ENCODE measurements at regions not wholly inside any gene's neighbourhood (a gene's known extent, or its start where the extent isn't known, plus 50 kb on each side); places are given as distances from the start of the nearest gene placed in this dataset.

GRCh38 chr3:113084777-113085176, 94.0 kb downstream of the GTPBP8 start:
- no peak overlapping the region for H3K27ac ChIP-seq

DNA sequence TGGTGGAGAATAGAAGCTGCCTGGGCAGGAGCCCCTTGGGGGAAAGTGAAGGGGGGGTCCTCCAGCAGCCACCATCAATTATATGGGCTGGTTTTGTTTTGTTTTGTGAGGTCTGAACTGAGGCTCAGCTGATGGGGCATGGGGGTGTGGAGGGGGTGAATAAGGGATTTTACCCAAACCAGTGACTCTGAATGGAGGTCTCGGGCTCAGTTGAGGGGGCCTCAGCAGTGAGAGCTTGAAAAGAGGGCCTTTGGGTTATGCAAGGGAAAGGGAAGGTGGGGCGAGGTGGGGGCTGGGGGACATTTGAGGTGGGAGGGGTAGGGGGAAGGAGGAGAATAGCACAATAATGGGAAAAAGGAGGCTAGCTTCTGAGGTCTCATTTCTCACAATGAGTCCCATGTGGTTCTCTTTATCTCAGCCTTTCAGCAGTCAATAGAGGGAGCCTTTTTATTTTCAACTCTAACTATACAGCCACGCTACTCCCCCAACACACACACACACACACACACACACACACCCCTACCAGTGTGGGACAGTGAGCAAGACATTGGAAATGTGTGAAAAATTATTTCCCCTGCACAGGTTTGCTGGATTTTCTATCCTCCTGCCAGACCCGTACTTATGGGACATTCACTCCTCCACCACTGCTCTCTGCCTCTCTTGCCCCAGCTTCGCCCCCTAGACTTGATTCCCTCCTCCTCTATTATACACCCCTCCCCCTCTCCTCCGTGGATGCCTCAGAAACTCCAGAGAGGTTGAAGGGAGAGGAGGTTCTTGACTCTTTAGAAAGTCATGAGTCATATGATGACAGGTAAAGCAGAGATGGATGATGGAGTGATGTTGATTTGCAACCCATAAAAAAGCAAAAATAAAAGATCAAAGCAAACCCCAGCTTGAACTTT, 96.0 kb downstream of the GTPBP8 start:
- TF ChIP-seq, protein P1, sequence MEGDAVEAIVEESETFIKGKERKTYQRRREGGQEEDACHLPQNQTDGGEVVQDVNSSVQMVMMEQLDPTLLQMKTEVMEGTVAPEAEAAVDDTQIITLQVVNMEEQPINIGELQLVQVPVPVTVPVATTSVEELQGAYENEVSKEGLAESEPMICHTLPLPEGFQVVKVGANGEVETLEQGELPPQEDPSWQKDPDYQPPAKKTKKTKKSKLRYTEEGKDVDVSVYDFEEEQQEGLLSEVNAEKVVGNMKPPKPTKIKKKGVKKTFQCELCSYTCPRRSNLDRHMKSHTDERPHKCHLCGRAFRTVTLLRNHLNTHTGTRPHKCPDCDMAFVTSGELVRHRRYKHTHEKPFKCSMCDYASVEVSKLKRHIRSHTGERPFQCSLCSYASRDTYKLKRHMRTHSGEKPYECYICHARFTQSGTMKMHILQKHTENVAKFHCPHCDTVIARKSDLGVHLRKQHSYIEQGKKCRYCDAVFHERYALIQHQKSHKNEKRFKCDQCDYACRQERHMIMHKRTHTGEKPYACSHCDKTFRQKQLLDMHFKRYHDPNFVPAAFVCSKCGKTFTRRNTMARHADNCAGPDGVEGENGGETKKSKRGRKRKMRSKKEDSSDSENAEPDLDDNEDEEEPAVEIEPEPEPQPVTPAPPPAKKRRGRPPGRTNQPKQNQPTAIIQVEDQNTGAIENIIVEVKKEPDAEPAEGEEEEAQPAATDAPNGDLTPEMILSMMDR (conservative IDR thresholded peaks at IDR 0.05), result no peak
- H3K27ac ChIP-seq, result no peak overlapping the region

More at GRCh38 chr3:113084777-113085176, 94.0 kb downstream of the GTPBP8 start:
- TF ChIP-seq, protein P1 (conservative IDR thresholded peaks at IDR 0.05), result no peak

DNA sequence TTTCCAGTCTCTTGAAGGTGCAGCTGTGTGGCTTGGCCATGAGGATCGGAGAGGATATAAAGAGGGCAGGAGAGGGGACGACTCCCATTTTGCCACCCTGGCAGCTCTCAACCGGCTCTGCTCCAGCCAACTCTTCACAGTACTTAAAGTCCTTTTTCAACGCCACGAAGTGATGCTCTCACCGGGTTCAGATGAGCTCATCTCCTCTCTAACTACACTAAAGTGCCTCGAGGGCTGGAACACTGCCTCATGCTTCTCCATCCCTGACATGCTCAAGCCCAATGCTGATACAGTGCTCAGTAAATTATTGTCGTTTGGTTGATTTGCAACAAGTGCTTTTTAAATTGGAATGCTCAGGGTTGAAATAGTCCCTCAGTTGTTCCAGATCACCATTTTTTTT, 97.8 kb downstream of the GTPBP8 start:
- TF ChIP-seq, protein P1 (conservative IDR thresholded peaks at IDR 0.05), result no peak
- H3K27ac ChIP-seq, result no peak overlapping the region

- TF ChIP-seq, protein P1 (conservative IDR thresholded peaks at IDR 0.05), result no peak
- no peak overlapping the region for H3K27ac ChIP-seq
Observed at GRCh38 chr3:113091417-113091816, 100.6 kb downstream of the GTPBP8 start.

DNA sequence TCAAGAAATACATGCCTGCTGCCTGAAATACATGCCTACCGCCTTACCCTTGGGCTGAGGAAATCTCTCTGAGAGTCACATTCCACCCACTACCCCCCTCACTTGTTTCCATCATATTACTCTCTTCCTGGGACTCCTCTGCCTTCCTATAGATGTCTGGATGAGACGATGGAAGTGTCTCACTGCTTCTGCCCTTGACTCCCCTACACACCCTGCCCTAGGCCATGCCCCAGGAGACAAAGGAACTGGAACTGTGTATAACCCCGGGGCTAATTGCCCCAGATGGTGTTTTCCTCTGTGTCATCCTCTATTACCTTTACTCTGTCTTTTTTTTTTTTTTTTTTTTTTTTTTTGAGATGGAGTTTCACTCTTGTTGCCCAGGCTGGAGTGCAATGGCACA, 102.0 kb downstream of the GTPBP8 start:
- H3K27ac ChIP-seq, result no peak overlapping the region
- TF ChIP-seq, protein P1 (conservative IDR thresholded peaks at IDR 0.05), result no peak

DNA sequence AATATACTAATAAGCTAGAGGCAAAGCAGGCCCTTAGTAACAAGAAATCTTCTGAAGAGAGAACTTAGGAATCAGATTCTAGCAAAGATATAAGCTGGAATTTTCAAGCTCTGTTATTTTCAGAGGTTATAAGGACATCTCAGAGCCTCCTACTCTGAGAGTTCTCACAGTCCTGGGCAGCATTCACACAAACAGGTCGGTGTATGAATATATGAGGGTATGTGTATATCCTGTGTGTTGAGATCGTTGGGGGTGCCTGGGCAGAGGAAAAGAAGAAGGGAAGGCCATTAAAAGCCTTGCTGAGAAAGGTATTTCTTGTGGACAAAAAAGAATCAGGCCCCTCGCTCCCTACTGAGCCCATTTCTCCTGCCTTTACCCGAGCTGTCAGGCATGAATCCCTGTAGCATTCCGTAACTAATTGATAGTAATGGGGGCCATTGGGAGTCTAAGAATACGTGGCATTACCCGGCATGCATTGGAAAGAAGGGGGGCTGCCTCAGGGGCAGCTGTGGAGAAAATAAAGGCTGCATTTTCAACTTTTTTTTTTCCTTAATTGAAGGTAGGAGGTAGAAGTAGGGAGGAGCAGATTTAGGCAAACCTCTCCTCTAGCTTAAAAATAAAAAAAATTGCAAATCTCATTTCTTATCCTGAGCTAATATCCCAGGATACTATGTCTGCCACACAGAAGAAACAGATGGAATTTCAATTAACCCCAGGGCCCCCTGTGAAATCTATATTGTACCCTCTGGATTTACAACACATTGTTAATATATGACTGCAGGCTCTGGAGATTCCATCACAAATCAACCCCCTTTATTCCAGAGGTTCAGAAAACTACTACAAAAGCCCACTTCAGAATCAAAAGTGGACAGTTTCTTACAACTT, 103.8 kb downstream of the GTPBP8 start:
- TF ChIP-seq, protein P1 (conservative IDR thresholded peaks at IDR 0.05), result no peak
- no peak overlapping the region for H3K27ac ChIP-seq

Data from VCaP (cell line).